ENCODE measurements at regions not wholly inside any gene's neighbourhood (a gene's known extent, or its start where the extent isn't known, plus 50 kb on each side); places are given as distances from the start of the nearest gene placed in this dataset.

GRCh38 chr7:137172105-137172590, 171.4 kb downstream of the PTN start:
- DNase-seq (ENCODE audit: low read depth in 2 of 2), result no peak

GRCh38 chr7:137169282-137169698, 174.2 kb downstream of the PTN start:
- peak; percentile 42 to 50 for DNase-seq (ENCODE audit: low read depth in 2 of 2)

GRCh38 chr7:137167609-137168008, 175.9 kb downstream of the PTN start:
- DNase-seq (ENCODE audit: low read depth in 2 of 2), result no peak

- DNase-seq (ENCODE audit: low read depth in 2 of 2), result no peak
These were observed 177.2 kb downstream of the PTN start for GRCh38 chr7:137166363-137166762.

GRCh38 chr7:137165786-137166185, 177.7 kb downstream of the PTN start:
- no peak for DNase-seq (ENCODE audit: low read depth in 2 of 2)

- DNase-seq (ENCODE audit: low read depth in 2 of 2), result no peak
These were observed 178.3 kb downstream of the PTN start for GRCh38 chr7:137165241-137165640.

GRCh38 chr7:137164251-137164650, 179.3 kb downstream of the PTN start:
- DNase-seq (ENCODE audit: low read depth in 2 of 2), result no peak

GRCh38 chr7:137160236-137160635, 183.3 kb downstream of the PTN start:
- DNase-seq (ENCODE audit: low read depth in 2 of 2), result no peak

- DNase-seq (ENCODE audit: low read depth in 2 of 2), result no peak
These were observed 186.3 kb downstream of the PTN start for GRCh38 chr7:137157256-137157655.

GRCh38 chr7:137151690-137152052, 191.9 kb downstream of the PTN start:
- DNase-seq (ENCODE audit: low read depth in 2 of 2), result no peak

GRCh38 chr7:137151041-137151689, 192.4 kb downstream of the PTN start:
- DNase-seq (ENCODE audit: low read depth in 2 of 2), result peak; percentile 22 to 23

- DNase-seq (ENCODE audit: low read depth in 2 of 2), result no peak
These were observed 196.2 kb downstream of the PTN start for GRCh38 chr7:137147338-137147720.

GRCh38 chr7:137146552-137147337, 196.8 kb downstream of the PTN start:
- peak; percentile 75 to 76 for DNase-seq (ENCODE audit: low read depth in 2 of 2)

- DNase-seq (ENCODE audit: low read depth in 2 of 2), result peak; percentile 69 to 73
These were observed 197.5 kb downstream of the PTN start for GRCh38 chr7:137146012-137146455.

- DNase-seq (ENCODE audit: low read depth in 2 of 2), result no peak
These were observed 201.2 kb downstream of the PTN start for GRCh38 chr7:137142376-137142775.

GRCh38 chr7:137135654-137136350, 207.7 kb downstream of the PTN start:
- DNase-seq (ENCODE audit: low read depth in 2 of 2), result no peak

GRCh38 chr7:137130751-137131158, 212.8 kb downstream of the PTN start:
- DNase-seq (ENCODE audit: low read depth in 2 of 2), result no peak

- DNase-seq (ENCODE audit: low read depth in 2 of 2), result no peak
These were observed 214.5 kb downstream of the PTN start for GRCh38 chr7:137129025-137129424.

- no peak for DNase-seq (ENCODE audit: low read depth in 2 of 2)
These were observed 215.7 kb downstream of the PTN start for GRCh38 chr7:137127806-137128205.

- no peak for DNase-seq (ENCODE audit: low read depth in 2 of 2)
These were observed 216.5 kb downstream of the PTN start for GRCh38 chr7:137127058-137127457.

GRCh38 chr7:137122145-137122544, 221.4 kb downstream of the PTN start:
- DNase-seq (ENCODE audit: low read depth in 2 of 2), result no peak

- DNase-seq (ENCODE audit: low read depth in 2 of 2), result no peak
These were observed 222.8 kb downstream of the PTN start for GRCh38 chr7:137120690-137121089.

- no peak for DNase-seq (ENCODE audit: low read depth in 2 of 2)
These were observed 233.0 kb downstream of the PTN start for GRCh38 chr7:137110535-137110934.
